Heart left ventricle (tissue), 13 donors: ENCODE measurements at regions not wholly inside any gene's neighbourhood (a gene's known extent, or its start where the extent isn't known, plus 50 kb on each side); places are given as distances from the start of the nearest gene placed in this dataset.

Experiments
- POLR2A ChIP-seq, 2 donors: fragments of 450-650 bp; IDR thresholded peaks; one replicate each; pipeline ENCODE4 v1.6.1; 2017; ENCODE audit warnings: antibody characterized with exemption in 2 of 2, mild to moderate bottlenecking in 2 of 2, moderate library complexity in 2 of 2
- TF ChIP-seq, protein P1 (sequence below), 12 donors: fragments of 200-600 bp; sonication (generic) in 4 of 12; IDR thresholded peaks; one replicate each; pipeline versions ENCODE4 v1.5.0 to v1.8.0; 2018 to 2022; ENCODE audit warnings: antibody characterized with exemption in 12 of 12, mild to moderate bottlenecking in 5 of 12
- donor health status: ischemic (EF 13 %, LVEDD 7.1; RV severe dilation, severe dysfunction).
- donor health status: DM: no; HTN: yes; CAD: no.
- donor health status: DM: no; HTN: no; CAD: no.
- donor health status: ischemic (EF 25% LVEDD 6.9; RV normal size, moderate dysfunction).
- donor health status: ischemic (EF 25% LVEDD 5.7; RV mildly dilated, moderate dysfunction).
- donor health status: ischemic (EF 35%, LVEDD 5.7; RV mildly dilated, moderate dysfunction).
- donor health status: nonischemic (EF 11% LVEDD 7.7; RV severe dilation, severe dysfunction).
- donor health status: DM: yes; HTN: yes; CAD: no.
- donor health status: PGD.
- donor health status: ischemic (EF 29% LVEDD 5.4; RV normal size, mild dysfunction).
- donor health status: nonischemic (EF 23%, LVEDD 6.1; RV moderate dilation, normal function).

- TF ChIP-seq, protein P1, sequence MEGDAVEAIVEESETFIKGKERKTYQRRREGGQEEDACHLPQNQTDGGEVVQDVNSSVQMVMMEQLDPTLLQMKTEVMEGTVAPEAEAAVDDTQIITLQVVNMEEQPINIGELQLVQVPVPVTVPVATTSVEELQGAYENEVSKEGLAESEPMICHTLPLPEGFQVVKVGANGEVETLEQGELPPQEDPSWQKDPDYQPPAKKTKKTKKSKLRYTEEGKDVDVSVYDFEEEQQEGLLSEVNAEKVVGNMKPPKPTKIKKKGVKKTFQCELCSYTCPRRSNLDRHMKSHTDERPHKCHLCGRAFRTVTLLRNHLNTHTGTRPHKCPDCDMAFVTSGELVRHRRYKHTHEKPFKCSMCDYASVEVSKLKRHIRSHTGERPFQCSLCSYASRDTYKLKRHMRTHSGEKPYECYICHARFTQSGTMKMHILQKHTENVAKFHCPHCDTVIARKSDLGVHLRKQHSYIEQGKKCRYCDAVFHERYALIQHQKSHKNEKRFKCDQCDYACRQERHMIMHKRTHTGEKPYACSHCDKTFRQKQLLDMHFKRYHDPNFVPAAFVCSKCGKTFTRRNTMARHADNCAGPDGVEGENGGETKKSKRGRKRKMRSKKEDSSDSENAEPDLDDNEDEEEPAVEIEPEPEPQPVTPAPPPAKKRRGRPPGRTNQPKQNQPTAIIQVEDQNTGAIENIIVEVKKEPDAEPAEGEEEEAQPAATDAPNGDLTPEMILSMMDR (IDR thresholded peaks at IDR 0.05) = no peak
- no peak for TF ChIP-seq POLR2A (IDR thresholded peaks at IDR 0.05)
These were observed 57.9 kb upstream of the NHSL1 start for GRCh38 chr6:138557147-138557546.
